ENCODE measurements at regions not wholly inside any gene's neighbourhood (a gene's known extent, or its start where the extent isn't known, plus 50 kb on each side); places are given as distances from the start of the nearest gene placed in this dataset.

DNA sequence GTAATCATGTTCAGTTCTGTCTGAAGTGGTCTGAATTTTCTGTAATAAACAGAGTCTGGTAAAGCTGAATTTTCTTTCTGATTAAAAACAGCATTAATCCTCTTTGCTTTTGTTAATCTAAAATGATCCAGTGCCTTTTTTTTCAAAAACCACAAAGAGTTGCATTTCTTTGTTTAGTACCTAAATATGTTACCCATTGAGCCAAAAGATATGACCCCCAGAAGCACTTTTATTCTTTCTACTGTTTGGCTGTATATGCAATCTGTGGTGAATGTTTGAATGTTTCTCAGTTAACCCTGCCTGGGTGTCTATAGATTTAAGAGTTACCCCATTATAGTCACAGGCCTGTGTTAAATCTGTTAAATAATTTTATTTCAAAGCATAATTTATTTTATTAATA lies 394.8 kb downstream of the PTPRC start:
- no peak for TF ChIP-seq ZNF223 (tag by site-specific recombination; IDR thresholded peaks at IDR 0.05)
- no peak for TF ChIP-seq ZNF274 (IDR thresholded peaks at IDR 0.05; ENCODE audit: low read length)
- TF ChIP-seq ZNF274 (tag by site-specific recombination; IDR thresholded peaks at IDR 0.05; ENCODE audit: borderline replicate concordance), result no peak
- TF ChIP-seq, protein P1, sequence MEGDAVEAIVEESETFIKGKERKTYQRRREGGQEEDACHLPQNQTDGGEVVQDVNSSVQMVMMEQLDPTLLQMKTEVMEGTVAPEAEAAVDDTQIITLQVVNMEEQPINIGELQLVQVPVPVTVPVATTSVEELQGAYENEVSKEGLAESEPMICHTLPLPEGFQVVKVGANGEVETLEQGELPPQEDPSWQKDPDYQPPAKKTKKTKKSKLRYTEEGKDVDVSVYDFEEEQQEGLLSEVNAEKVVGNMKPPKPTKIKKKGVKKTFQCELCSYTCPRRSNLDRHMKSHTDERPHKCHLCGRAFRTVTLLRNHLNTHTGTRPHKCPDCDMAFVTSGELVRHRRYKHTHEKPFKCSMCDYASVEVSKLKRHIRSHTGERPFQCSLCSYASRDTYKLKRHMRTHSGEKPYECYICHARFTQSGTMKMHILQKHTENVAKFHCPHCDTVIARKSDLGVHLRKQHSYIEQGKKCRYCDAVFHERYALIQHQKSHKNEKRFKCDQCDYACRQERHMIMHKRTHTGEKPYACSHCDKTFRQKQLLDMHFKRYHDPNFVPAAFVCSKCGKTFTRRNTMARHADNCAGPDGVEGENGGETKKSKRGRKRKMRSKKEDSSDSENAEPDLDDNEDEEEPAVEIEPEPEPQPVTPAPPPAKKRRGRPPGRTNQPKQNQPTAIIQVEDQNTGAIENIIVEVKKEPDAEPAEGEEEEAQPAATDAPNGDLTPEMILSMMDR (tag by site-specific recombination; IDR thresholded peaks at IDR 0.05), result no peak
- no peak for TF ChIP-seq ZNF571 (tag by site-specific recombination; IDR thresholded peaks at IDR 0.05)
- no peak for TF ChIP-seq ATF2 (tag by site-specific recombination; IDR thresholded peaks at IDR 0.05; ENCODE audit: low read depth)
- no peak for TF ChIP-seq SALL2 (tag by site-specific recombination; IDR thresholded peaks at IDR 0.05; ENCODE audit: borderline replicate concordance)
- no peak for TF ChIP-seq ZNF138 (tag by site-specific recombination; IDR thresholded peaks at IDR 0.05; ENCODE audit: borderline replicate concordance)
- TF ChIP-seq, protein P2, sequence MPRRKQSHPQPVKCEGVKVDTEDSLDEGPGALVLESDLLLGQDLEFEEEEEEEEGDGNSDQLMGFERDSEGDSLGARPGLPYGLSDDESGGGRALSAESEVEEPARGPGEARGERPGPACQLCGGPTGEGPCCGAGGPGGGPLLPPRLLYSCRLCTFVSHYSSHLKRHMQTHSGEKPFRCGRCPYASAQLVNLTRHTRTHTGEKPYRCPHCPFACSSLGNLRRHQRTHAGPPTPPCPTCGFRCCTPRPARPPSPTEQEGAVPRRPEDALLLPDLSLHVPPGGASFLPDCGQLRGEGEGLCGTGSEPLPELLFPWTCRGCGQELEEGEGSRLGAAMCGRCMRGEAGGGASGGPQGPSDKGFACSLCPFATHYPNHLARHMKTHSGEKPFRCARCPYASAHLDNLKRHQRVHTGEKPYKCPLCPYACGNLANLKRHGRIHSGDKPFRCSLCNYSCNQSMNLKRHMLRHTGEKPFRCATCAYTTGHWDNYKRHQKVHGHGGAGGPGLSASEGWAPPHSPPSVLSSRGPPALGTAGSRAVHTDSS (tag by site-specific recombination; IDR thresholded peaks at IDR 0.05), result no peak
- no peak for TF ChIP-seq ZNF114 (tag by site-specific recombination; IDR thresholded peaks at IDR 0.05)
- no peak for TF ChIP-seq MEIS1 (CRISPR knock-in tag; IDR thresholded peaks at IDR 0.05; ENCODE audit: borderline replicate concordance)
- TF ChIP-seq ZNF629 (tag by site-specific recombination; IDR thresholded peaks at IDR 0.05), result no peak
- no peak for TF ChIP-seq ZNF19 (tag by site-specific recombination; IDR thresholded peaks at IDR 0.05; ENCODE audit: low read depth)
- TF ChIP-seq REPIN1 (tag by site-specific recombination; IDR thresholded peaks at IDR 0.05; ENCODE audit: low read depth), result no peak
- TF ChIP-seq ZNF354C (tag by site-specific recombination; IDR thresholded peaks at IDR 0.05; ENCODE audit: borderline replicate concordance, low read depth), result no peak

Data from HEK293 (cell line).